Heart right ventricle (tissue), 16 donors: ENCODE measurements at regions not wholly inside any gene's neighbourhood (a gene's known extent, or its start where the extent isn't known, plus 50 kb on each side); places are given as distances from the start of the nearest gene placed in this dataset.

Experiments used
- ATAC-seq, 8 donors: fragments of 200-7000 bp; cut with Tn5 transposase; one replicate each; pipeline ENCODE4 v1.9.1; 2020; ENCODE audit warnings: mild to moderate bottlenecking in 8 of 8, moderate library complexity in 8 of 8, moderate number of reproducible peaks in 1 of 8
- DNase-seq, 2 donors: peaks; one replicate each; pipeline ENCODE4 v3.0.0-alpha.2; 2020
- H3K27ac ChIP-seq, 10 donors: fragments of 200-600 bp; sonication (generic) in 2 of 10; one replicate each; pipeline versions ENCODE4 v1.5.0 to v1.8.0; 2020 to 2022; ENCODE audit warnings: mild to moderate bottlenecking in 3 of 10
- H3K27me3 ChIP-seq, 7 donors: fragments of 200-600 bp; one replicate each; pipeline ENCODE4 v1.8.0; 2021 to 2022; ENCODE audit warnings: mild to moderate bottlenecking in 2 of 7
- H3K36me3 ChIP-seq, 9 donors: fragments of 200-600 bp; sonication (generic) in 1 of 9; one replicate each; pipeline versions ENCODE4 v1.5.0 to v1.8.0; 2020 to 2022; ENCODE audit warnings: mild to moderate bottlenecking in 2 of 9
- H3K4me1 ChIP-seq, 9 donors: fragments of 200-600 bp; sonication (generic) in 1 of 9; one replicate each; pipeline versions ENCODE4 v1.5.0 to v1.8.0; 2020 to 2022; ENCODE audit warnings: mild to moderate bottlenecking in 4 of 9
- H3K4me3 ChIP-seq, 10 donors: fragments of 200-600 bp; sonication (generic) in 2 of 10; one replicate each; pipeline versions ENCODE4 v1.5.0 to v1.8.0; 2020 to 2022; ENCODE audit warnings: mild to moderate bottlenecking in 7 of 10, moderate library complexity in 2 of 10
- H3K9me3 ChIP-seq, 11 donors: fragments of 200-600 bp in 10 of 11; sonication (generic) in 2 of 11; one replicate each; pipeline versions ENCODE4 v1.5.0 to v1.8.0; 2013 to 2022; ENCODE audit warnings: mild to moderate bottlenecking in 2 of 11, control low read depth in 1 of 11, moderate library complexity in 1 of 11
- CTCF ChIP-seq, 9 donors: fragments of 200-600 bp; sonication (generic) in 2 of 9; IDR thresholded peaks; one replicate each; pipeline versions ENCODE4 v1.5.0 to v1.8.0; 2021 to 2022; ENCODE audit warnings: antibody characterized with exemption in 9 of 9, mild to moderate bottlenecking in 5 of 9, moderate library complexity in 1 of 9
- WGBS, 2 donors: extraction: QIAGEN DNeasy Blood & Tissue Kit; methylation state at CpG; one replicate each; pipeline ENCODE4 v1.1.7; 2013; ENCODE audit warnings: inconsistent platforms in 1 of 2; 5-methylcytosine and 5-hydroxymethylcytosine counted together
- intact Hi-C, 10 donors: fragments of 100-400 bp; cut with DNase I; formaldehyde crosslinking; loops; one replicate each; pipeline versions ENCODE4 v1.11.1 to v1.14.2; 2022
- donor health status: Arrhythmogenic right ventricular cardiomyopathy.
- donor health status: ischemic (EF 13 %, LVEDD 7.1; RV severe dilation, severe dysfunction).
- donor health status: healthy with polysubstance abuse.
- donor health status: DM: no; HTN: yes; CAD: no.
- donor health status: DM: no; HTN: no; CAD: no.
- donor health status: ischemic (EF 25% LVEDD 6.9; RV normal size, moderate dysfunction).
- donor health status: ischemic (EF 25% LVEDD 5.7; RV mildly dilated, moderate dysfunction).
- donor health status: healthy.
- donor health status: DM: yes; HTN: yes; CAD: no.
- donor health status: Ischemic cardiomyopathy.
- donor health status: ischemic (EF 35%, LVEDD 5.7; RV mildly dilated, moderate dysfunction).
- donor health status: nonischemic (EF 11% LVEDD 7.7; RV severe dilation, severe dysfunction).
- donor health status: DM: yes; HTN: yes; CAD: no.
- donor health status: PGD.
- donor health status: ischemic (EF 29% LVEDD 5.4; RV normal size, mild dysfunction).
- donor health status: nonischemic (EF 23%, LVEDD 6.1; RV moderate dilation, normal function).

GRCh38 chrX:8873956-8874355 is 72.8 kb upstream of the FAM9A start:
- no peak overlapping the region for H3K4me3 ChIP-seq
- intact Hi-C loops, result loop anchor here in 1 of 10 donors (5.0 kb wide), 1 partner anchor 833 kb away; no protein-coding TSS in a partner anchor
- no peaks in the 10 kb centered on the region for H3K36me3 ChIP-seq
- H3K4me1 ChIP-seq, result no peaks in the 10 kb centered on the region
- peaks cover 0 to 11% (median 0%) of the 10 kb centered on the region in 7 donors for H3K27me3 ChIP-seq
- DNase-seq (no peak), ATAC-seq (no peak)
- no peak overlapping the region for H3K27ac ChIP-seq
- no peak for TF ChIP-seq CTCF (IDR thresholded peaks at IDR 0.05)
- 80 to 81% methylated on average over 3 of the region's 3 CpGs for WGBS, 2 donors
- H3K9me3 ChIP-seq, result no peaks in the 10 kb centered on the region

GRCh38 chrX:8873102-8873501 is 71.9 kb upstream of the FAM9A start:
- WGBS, 2 donors, result 74 to 85% methylated on average over 2 of the region's 2 CpGs
- Histone ChIP-seq H3K27ac (no peak overlapping the region), H3K27me3 (peaks cover 0 to 17% (median 0%) of the 10 kb centered on the region in 7 donors), H3K4me1 (no peaks in the 10 kb centered on the region), H3K4me3 (no peak overlapping the region), H3K9me3 (no peaks in the 10 kb centered on the region), H3K36me3 (no peaks in the 10 kb centered on the region)
- TF ChIP-seq CTCF (IDR thresholded peaks at IDR 0.05), result no peak
- ATAC-seq (no peak), DNase-seq (no peak)
- intact Hi-C loops, result loop anchor here in 1 of 10 donors (5.0 kb wide), 1 partner anchor 834 kb away; no protein-coding TSS in a partner anchor

- no peaks in the 10 kb centered on the region for H3K4me1 ChIP-seq
- no peak overlapping the region for H3K4me3 ChIP-seq
- WGBS, 2 donors, result 44 to 52% methylated on average over 3 of the region's 3 CpGs
- no peaks in the 10 kb centered on the region for H3K36me3 ChIP-seq
- DNase-seq (no peak), ATAC-seq (no peak)
- H3K27me3 ChIP-seq, result peaks cover 0 to 32% (median 0%) of the 10 kb centered on the region in 7 donors
- TF ChIP-seq CTCF (IDR thresholded peaks at IDR 0.05), result no peak
- no peaks in the 10 kb centered on the region for H3K9me3 ChIP-seq
- H3K27ac ChIP-seq, result no peak overlapping the region
- intact Hi-C loops, result loop anchor here in 1 of 10 donors (5.0 kb wide), 1 partner anchor 837 kb away; no protein-coding TSS in a partner anchor
Observed at GRCh38 chrX:8870411-8870810, 69.2 kb upstream of the FAM9A start.

- H3K9me3 ChIP-seq, result no peaks in the 10 kb centered on the region
- DNase-seq, result no peak
- no peaks in the 10 kb centered on the region for H3K4me1 ChIP-seq
- no peak for ATAC-seq
- no peak overlapping the region for H3K4me3 ChIP-seq
- H3K27me3 ChIP-seq, result peaks cover 0 to 32% (median 0%) of the 10 kb centered on the region in 7 donors
- intact Hi-C loops, result loop anchor here in 1 of 10 donors (5.0 kb wide), 1 partner anchor 837 kb away; no protein-coding TSS in a partner anchor
- no peak overlapping the region for H3K27ac ChIP-seq
- no peak for TF ChIP-seq CTCF (IDR thresholded peaks at IDR 0.05)
- H3K36me3 ChIP-seq, result no peaks in the 10 kb centered on the region
Observed at GRCh38 chrX:8869812-8870211, 68.6 kb upstream of the FAM9A start.
